Embryonic facial prominence (tissue), 1 donor: ENCODE measurements at regions not wholly inside any gene's neighbourhood (a gene's known extent, or its start where the extent isn't known, plus 50 kb on each side); places are given as distances from the start of the nearest gene placed in this dataset.

Source experiments
- DNase-seq: peaks from one replicate; pipeline ENCODE4 v3.0.0-alpha.2; 2016; ENCODE audit errors: extremely low spot score

GRCh38 chr13:21817878-21818277 is 147.0 kb downstream of the FGF9 start:
- DNase-seq = no peak

GRCh38 chr13:21822029-21822428 is 151.2 kb downstream of the FGF9 start:
- DNase-seq = no peak

- no peak for DNase-seq
Measured at GRCh38 chr13:21823416-21823815, 152.5 kb downstream of the FGF9 start.

- DNase-seq = no peak
Measured at GRCh38 chr13:21823949-21824348, 153.1 kb downstream of the FGF9 start.

GRCh38 chr13:21825186-21825585 is 154.3 kb downstream of the FGF9 start:
- no peak for DNase-seq

GRCh38 chr13:21825801-21826200 is 154.9 kb downstream of the FGF9 start:
- no peak for DNase-seq

GRCh38 chr13:21826214-21827015 is 155.5 kb downstream of the FGF9 start:
- no peak for DNase-seq

GRCh38 chr13:21831654-21832324 is 160.9 kb downstream of the FGF9 start:
- DNase-seq = no peak

GRCh38 chr13:21833921-21834320 is 163.0 kb downstream of the FGF9 start:
- no peak for DNase-seq

- DNase-seq = no peak
Measured at GRCh38 chr13:21834521-21834920, 163.6 kb downstream of the FGF9 start.

GRCh38 chr13:21837288-21837687 is 166.4 kb downstream of the FGF9 start:
- no peak for DNase-seq

GRCh38 chr13:21837841-21838551 is 167.1 kb downstream of the FGF9 start:
- no peak for DNase-seq

GRCh38 chr13:21846605-21847004 is 175.7 kb downstream of the FGF9 start:
- no peak for DNase-seq

GRCh38 chr13:21849323-21849722 is 178.4 kb downstream of the FGF9 start:
- DNase-seq = no peak

GRCh38 chr13:21850013-21851006 is 179.4 kb downstream of the FGF9 start:
- DNase-seq = no peak

- no peak for DNase-seq
Measured at GRCh38 chr13:21852043-21852442, 181.2 kb downstream of the FGF9 start.

GRCh38 chr13:21853779-21854178 is 182.9 kb downstream of the FGF9 start:
- no peak for DNase-seq

- DNase-seq = no peak
Measured at GRCh38 chr13:21868823-21869222, 197.9 kb downstream of the FGF9 start.

- DNase-seq = no peak
Measured at GRCh38 chr13:21871382-21871781, 200.5 kb downstream of the FGF9 start.

GRCh38 chr13:21871919-21872318 is 201.0 kb downstream of the FGF9 start:
- DNase-seq = no peak

- DNase-seq = no peak
Measured at GRCh38 chr13:21872795-21873194, 201.9 kb downstream of the FGF9 start.
